K562 (cell line): ENCODE measurements at regions not wholly inside any gene's neighbourhood (a gene's known extent, or its start where the extent isn't known, plus 50 kb on each side); places are given as distances from the start of the nearest gene placed in this dataset.

Experiments used
- RNF2 ChIP-seq: sonication (generic); IDR thresholded peaks from 2 replicates; pipeline ENCODE4 v1.6.1; 2016
- ZNF384 ChIP-seq: IDR thresholded peaks from 2 replicates; pipeline ENCODE4 v1.6.1; 2012; ENCODE audit warnings: low read depth, low read length, improper control_type of control experiment
- TF ChIP-seq, protein P1 (sequence below), 2 experiments: fragments of 450-650 bp; formaldehyde crosslinking in 1 of 2; IDR thresholded peaks; 2 replicates each; pipeline versions ENCODE4 v1.4.0 to v1.6.1; 2014 to 2020; ENCODE audit warnings: mild to moderate bottlenecking in 2 of 2, borderline replicate concordance in 1 of 2, low read depth in 1 of 2

DNA sequence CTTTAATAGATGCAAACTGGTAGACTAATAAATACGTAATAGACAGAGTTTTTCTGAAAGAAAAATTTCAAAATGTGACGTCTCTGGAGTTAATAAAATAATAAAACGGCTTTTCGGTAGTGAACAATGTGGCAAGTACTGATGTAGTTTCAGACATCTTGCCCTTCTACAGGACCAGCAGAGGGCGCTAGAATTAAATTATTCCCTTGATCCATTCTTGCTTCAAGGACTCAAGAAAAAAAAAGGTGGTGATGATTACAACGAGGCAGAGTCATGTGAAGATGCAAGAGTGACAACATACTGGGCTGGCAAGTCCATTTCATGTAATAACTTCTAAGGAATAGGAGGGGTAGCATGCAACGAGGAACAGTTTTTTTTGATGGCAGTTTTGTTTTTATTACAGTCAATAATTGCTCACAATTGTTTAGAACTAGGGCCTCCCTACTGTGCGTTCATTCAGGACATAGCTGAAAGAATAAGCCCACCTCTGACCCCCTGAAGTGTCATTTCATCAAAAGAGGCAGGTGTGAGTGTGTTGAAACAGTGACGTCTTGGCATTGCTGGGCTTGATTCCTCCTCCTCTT, 101.0 kb upstream of the GZMB start (continued):
- TF ChIP-seq, protein P1, sequence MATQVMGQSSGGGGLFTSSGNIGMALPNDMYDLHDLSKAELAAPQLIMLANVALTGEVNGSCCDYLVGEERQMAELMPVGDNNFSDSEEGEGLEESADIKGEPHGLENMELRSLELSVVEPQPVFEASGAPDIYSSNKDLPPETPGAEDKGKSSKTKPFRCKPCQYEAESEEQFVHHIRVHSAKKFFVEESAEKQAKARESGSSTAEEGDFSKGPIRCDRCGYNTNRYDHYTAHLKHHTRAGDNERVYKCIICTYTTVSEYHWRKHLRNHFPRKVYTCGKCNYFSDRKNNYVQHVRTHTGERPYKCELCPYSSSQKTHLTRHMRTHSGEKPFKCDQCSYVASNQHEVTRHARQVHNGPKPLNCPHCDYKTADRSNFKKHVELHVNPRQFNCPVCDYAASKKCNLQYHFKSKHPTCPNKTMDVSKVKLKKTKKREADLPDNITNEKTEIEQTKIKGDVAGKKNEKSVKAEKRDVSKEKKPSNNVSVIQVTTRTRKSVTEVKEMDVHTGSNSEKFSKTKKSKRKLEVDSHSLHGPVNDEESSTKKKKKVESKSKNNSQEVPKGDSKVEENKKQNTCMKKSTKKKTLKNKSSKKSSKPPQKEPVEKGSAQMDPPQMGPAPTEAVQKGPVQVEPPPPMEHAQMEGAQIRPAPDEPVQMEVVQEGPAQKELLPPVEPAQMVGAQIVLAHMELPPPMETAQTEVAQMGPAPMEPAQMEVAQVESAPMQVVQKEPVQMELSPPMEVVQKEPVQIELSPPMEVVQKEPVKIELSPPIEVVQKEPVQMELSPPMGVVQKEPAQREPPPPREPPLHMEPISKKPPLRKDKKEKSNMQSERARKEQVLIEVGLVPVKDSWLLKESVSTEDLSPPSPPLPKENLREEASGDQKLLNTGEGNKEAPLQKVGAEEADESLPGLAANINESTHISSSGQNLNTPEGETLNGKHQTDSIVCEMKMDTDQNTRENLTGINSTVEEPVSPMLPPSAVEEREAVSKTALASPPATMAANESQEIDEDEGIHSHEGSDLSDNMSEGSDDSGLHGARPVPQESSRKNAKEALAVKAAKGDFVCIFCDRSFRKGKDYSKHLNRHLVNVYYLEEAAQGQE (IDR thresholded peaks at IDR 0.05; ENCODE audit: borderline replicate concordance) = peak; percentile 52; the same call in 1 of the 2 replicates
- TF ChIP-seq, protein P1 (CRISPR knock-in tag; IDR thresholded peaks at IDR 0.05; ENCODE audit: low read depth) = no peak
- peak; percentile 72 for TF ChIP-seq ZNF384
- no peak for TF ChIP-seq RNF2
